BLaER1 treated with 17β-estradiol and CSF1 and Interleukin-3, amounts not matched to agents 10 nM and 100 nM (cell line): ENCODE measurements at regions not wholly inside any gene's neighbourhood (a gene's known extent, or its start where the extent isn't known, plus 50 kb on each side); places are given as distances from the start of the nearest gene placed in this dataset.

Experiments
- H3K27ac ChIP-seq, 11 experiments: shearing (Covaris generic); formaldehyde crosslinking; 2 replicates each; pipeline ENCODE4 v1.8.1; 2022
- H3K27me3 ChIP-seq, 11 experiments: shearing (Covaris generic); formaldehyde crosslinking; 2 replicates each; pipeline ENCODE4 v1.8.1; 2022
- H3K36me3 ChIP-seq, 11 experiments: shearing (Covaris generic); formaldehyde crosslinking; 2 replicates each; pipeline ENCODE4 v1.8.1; 2022
- H3K4me1 ChIP-seq, 10 experiments: shearing (Covaris generic); formaldehyde crosslinking; 2 replicates each; pipeline ENCODE4 v1.8.1; 2022
- H3K4me2 ChIP-seq, 11 experiments: shearing (Covaris generic); formaldehyde crosslinking; 2 replicates each; pipeline ENCODE4 v1.8.1; 2022
- H3K4me3 ChIP-seq, 10 experiments: shearing (Covaris generic); formaldehyde crosslinking; 2 replicates each; pipeline ENCODE4 v1.8.1; 2022
- H3K9ac ChIP-seq, 11 experiments: shearing (Covaris generic); formaldehyde crosslinking; 2 replicates each; pipeline ENCODE4 v1.8.1; 2022
- H3K9me3 ChIP-seq, 11 experiments: shearing (Covaris generic); formaldehyde crosslinking; replicated peaks in 1 of 11; 2 replicates each; pipeline ENCODE4 v1.8.1; 2022
- H4K20me1 ChIP-seq, 11 experiments: shearing (Covaris generic); formaldehyde crosslinking; 2 replicates each; pipeline ENCODE4 v1.8.1; 2022
- Cebpa-rat ChIP-seq, 11 experiments: shearing (Covaris generic); IDR thresholded peaks; 2 replicates each; pipeline ENCODE4 v1.8.1; 2022

DNA sequence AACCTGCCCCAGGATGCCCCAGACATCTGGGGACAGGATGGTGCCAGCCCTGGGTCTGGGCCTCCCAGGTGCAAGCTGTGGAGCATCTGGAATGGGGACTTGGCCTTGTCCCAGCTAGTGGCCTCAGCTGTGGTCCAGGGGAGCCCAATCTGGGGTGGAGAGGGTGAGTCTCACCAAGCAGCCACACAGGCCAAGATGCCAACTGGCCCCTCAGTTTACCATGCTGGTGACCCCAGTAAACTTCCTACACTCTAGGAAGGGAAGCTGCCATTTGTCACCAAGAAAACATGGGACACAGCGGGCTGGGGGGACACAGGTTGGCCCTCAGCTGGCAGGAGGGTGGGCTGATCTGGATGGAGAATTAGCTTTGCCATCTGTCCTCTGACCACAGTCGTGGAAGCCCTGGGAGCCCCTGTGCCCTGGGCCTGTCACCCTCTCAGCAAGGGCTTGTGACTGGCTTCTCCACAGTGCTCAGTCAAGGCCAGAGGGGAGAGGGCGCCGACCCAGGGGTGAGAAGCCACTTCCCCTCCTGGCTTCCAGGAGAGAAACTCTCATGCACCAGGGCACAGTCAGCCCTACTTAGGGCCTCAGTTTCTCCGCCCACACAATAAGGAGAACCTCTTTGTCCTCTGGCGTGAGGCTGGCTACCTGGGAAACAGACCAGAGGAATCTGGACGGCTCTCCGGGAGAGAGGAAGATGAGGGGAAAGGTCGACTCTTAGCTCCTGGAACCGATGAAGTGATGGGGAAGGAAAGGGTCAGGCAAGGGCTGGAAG lies 126.4 kb upstream of the SMURF2 start:
- Histone ChIP-seq H3K9me3 (no peaks in the 10 kb centered on the region), H3K27me3 (no peaks in the 10 kb centered on the region), H3K4me3 (no peak overlapping the region), H3K36me3 (peaks cover 12 to 61% (median 46%) of the 10 kb centered on the region in 11 experiments; a peak in 20 of 22 replicates), H3K9ac (peak overlapping the region in 7 of 11 experiments; percentile 0 to 44 (median 34); a peak in 6 of 22 replicates), H3K27ac (peak overlapping the region in 6 of 11 experiments; percentile 22 to 64 (median 58); a peak in 11 of 22 replicates), H3K4me2 (peak overlapping the region; percentile 44 to 71 (median 66); a peak in 20 of 22 replicates), H4K20me1 (peaks cover 0 to 9% (median 0%) of the 10 kb centered on the region in 11 experiments; a peak in 3 of 22 replicates), H3K4me1 (peaks cover 53 to 74% (median 62%) of the 10 kb centered on the region in 10 experiments)
- TF ChIP-seq Cebpa-rat (IDR thresholded peaks at IDR 0.05) = no peak

- Histone ChIP-seq H3K4me3 (no peak overlapping the region), H3K4me1 (peaks cover 53 to 74% (median 62%) of the 10 kb centered on the region in 10 experiments), H3K9me3 (no peaks in the 10 kb centered on the region), H3K36me3 (peaks cover 15 to 64% (median 48%) of the 10 kb centered on the region in 11 experiments; a peak in 20 of 22 replicates), H4K20me1 (peaks cover 0 to 13% (median 0%) of the 10 kb centered on the region in 11 experiments; a peak in 3 of 22 replicates), H3K4me2 (peak overlapping the region in 9 of 11 experiments; percentile 49 to 71 (median 68); a peak in 16 of 22 replicates), H3K27me3 (no peaks in the 10 kb centered on the region), H3K9ac (peak overlapping the region in 2 of 11 experiments; percentile 0 to 44; a peak in 2 of 22 replicates), H3K27ac (peak overlapping the region in 6 of 11 experiments; percentile 22 to 64 (median 58); a peak in 8 of 22 replicates)
- no peak for TF ChIP-seq Cebpa-rat (IDR thresholded peaks at IDR 0.05)
Observed at GRCh38 chr17:64787921-64788271, 125.8 kb upstream of the SMURF2 start.

GRCh38 chr17:64787255-64787920 lies 125.3 kb upstream of the SMURF2 start:
- H3K27me3 ChIP-seq = no peaks in the 10 kb centered on the region
- no peaks in the 10 kb centered on the region for H3K9me3 ChIP-seq
- H3K4me2 ChIP-seq = peak overlapping the region in 8 of 11 experiments; percentile 49 to 71 (median 68); a peak in 9 of 22 replicates
- TF ChIP-seq Cebpa-rat (IDR thresholded peaks at IDR 0.05) = no peak
- H3K9ac ChIP-seq = 0 out of 22 replicates have a peak overlapping the region, but pooled peaks of 1 of the 11 experiments have one; percentile 0
- H4K20me1 ChIP-seq = peaks cover 0 to 13% (median 0%) of the 10 kb centered on the region in 11 experiments; a peak in 3 of 22 replicates
- H3K36me3 ChIP-seq = peaks cover 15 to 64% (median 48%) of the 10 kb centered on the region in 11 experiments; a peak in 20 of 22 replicates
- H3K27ac ChIP-seq = peak overlapping the region in 5 of 11 experiments; percentile 11 to 64 (median 59); a peak in 5 of 22 replicates
- H3K4me3 ChIP-seq = no peak overlapping the region
- H3K4me1 ChIP-seq = peaks cover 51 to 74% (median 62%) of the 10 kb centered on the region in 10 experiments

DNA sequence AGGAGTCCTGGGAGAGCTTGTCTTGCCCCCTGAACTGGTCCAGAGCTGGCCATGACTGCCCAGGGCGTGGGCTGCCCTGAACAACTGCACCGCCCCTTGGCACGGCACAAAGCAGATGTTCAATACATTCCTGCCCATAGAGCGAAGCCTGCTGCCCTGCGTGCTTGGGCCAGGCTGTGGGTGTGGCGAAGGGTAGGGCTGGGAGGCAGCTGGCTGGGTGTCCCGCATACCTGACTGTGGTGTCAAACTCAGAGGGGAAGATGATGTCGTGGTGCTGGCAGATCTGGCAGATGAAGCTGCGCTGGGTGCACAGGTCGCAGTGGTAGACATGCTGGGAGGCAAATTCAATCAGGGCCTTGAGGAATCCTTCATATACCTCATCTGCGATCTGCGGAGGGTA lies 124.2 kb upstream of the SMURF2 start:
- H3K9me3 ChIP-seq = no peaks in the 10 kb centered on the region
- no peaks in the 10 kb centered on the region for H3K27me3 ChIP-seq
- no peak overlapping the region for H3K9ac ChIP-seq
- H3K4me2 ChIP-seq = no peak overlapping the region
- peaks cover 0 to 13% (median 0%) of the 10 kb centered on the region in 11 experiments; a peak in 3 of 22 replicates for H4K20me1 ChIP-seq
- peaks cover 15 to 56% (median 43%) of the 10 kb centered on the region in 11 experiments; a peak in 20 of 22 replicates for H3K36me3 ChIP-seq
- H3K27ac ChIP-seq = peak overlapping the region in 1 of 11 experiments; percentile 64; a peak in 1 of 22 replicates
- no peak for TF ChIP-seq Cebpa-rat (IDR thresholded peaks at IDR 0.05)
- H3K4me1 ChIP-seq = peaks cover 51 to 74% (median 61%) of the 10 kb centered on the region in 10 experiments
- no peak overlapping the region for H3K4me3 ChIP-seq

DNA sequence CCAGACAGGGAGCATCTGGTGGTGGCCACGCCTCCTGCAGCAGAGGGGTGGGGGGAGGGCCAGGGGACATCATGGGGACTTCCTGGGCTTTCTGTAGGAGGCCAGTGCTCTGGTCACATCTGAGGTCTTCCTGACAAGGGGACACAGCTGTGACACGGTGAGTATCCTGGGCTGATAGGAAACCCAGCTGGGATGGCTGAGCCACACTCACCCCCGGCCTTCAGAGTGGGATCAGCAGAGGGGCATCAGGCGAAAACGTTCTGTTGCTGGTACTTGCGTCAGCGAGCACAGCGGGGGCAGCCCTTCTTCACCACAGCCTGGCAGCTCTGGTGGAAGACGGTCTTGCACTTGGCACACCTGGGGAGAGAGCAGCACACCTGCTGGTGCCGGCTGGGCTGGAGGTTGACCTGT lies 122.9 kb upstream of the SMURF2 start:
- no peaks in the 10 kb centered on the region for H3K9me3 ChIP-seq
- H3K4me3 ChIP-seq = no peak overlapping the region
- H3K36me3 ChIP-seq = peaks cover 15 to 56% (median 43%) of the 10 kb centered on the region in 11 experiments; a peak in 20 of 22 replicates
- no peak for TF ChIP-seq Cebpa-rat (IDR thresholded peaks at IDR 0.05)
- H3K27ac ChIP-seq = no peak overlapping the region
- peaks cover 0 to 13% (median 0%) of the 10 kb centered on the region in 11 experiments; a peak in 4 of 22 replicates for H4K20me1 ChIP-seq
- peak overlapping the region in 1 of 11 experiments; percentile 10; a peak in 1 of 22 replicates for H3K4me2 ChIP-seq
- peaks cover 0 to 11% (median 11%) of the 10 kb centered on the region in 11 experiments; a peak in 19 of 22 replicates for H3K27me3 ChIP-seq
- no peak overlapping the region; a peak in 1 of 22 replicates for H3K9ac ChIP-seq
- H3K4me1 ChIP-seq = peaks cover 41 to 72% (median 57%) of the 10 kb centered on the region in 10 experiments

DNA sequence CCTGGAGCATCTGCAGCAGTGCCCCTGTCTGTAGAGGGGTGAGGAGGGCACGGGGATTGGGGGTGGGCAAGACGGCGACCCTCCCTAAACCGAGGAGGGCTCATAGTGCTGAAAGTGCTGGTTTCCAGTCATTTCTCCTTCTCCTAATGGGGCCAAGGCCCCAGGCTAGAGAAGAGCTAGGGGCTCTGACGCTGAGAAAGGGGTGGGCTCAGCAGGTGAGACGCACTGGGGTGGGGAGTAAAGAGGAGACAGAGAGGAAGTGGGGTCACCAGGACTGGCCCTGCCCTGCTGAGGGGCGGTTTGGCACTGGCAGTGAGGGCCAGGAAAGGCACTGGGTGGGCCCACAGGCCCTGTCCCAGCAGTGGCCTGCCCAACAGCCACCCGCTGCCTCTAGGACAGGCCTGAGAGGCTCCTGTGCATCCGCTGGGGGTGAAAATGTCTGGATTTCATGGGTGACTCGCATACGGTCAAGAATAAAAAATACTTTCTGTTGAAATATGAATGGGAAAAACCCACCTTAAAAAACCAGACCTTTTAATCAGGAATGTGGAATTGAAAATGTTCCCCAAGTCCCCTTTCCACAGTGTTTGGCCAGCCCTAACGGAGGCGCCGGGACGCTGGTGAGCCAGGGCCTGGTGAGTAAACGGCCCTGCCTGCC lies 122.4 kb upstream of the SMURF2 start:
- peaks cover 15 to 57% (median 43%) of the 10 kb centered on the region in 11 experiments; a peak in 20 of 22 replicates for H3K36me3 ChIP-seq
- no peak for TF ChIP-seq Cebpa-rat (IDR thresholded peaks at IDR 0.05)

GRCh38 chr17:64783556-64784352 lies 121.6 kb upstream of the SMURF2 start:
- Histone ChIP-seq H3K4me1 (peaks cover 49 to 77% (median 63%) of the 10 kb centered on the region in 10 experiments), H3K9me3 (no peaks in the 10 kb centered on the region), H4K20me1 (peaks cover 0 to 26% (median 8%) of the 10 kb centered on the region in 11 experiments; a peak in 11 of 22 replicates), H3K9ac (0 out of 22 replicates have a peak overlapping the region, but pooled peaks of 1 of the 11 experiments have one; percentile 16), H3K27ac (peak overlapping the region in 6 of 11 experiments; percentile 7 to 48 (median 34); a peak in 7 of 22 replicates), H3K4me3 (no peak overlapping the region), H3K4me2 (peak overlapping the region in 9 of 11 experiments; percentile 28 to 100 (median 98); a peak in 15 of 22 replicates), H3K36me3 (peaks cover 15 to 64% (median 49%) of the 10 kb centered on the region in 11 experiments; a peak in 20 of 22 replicates), H3K27me3 (peaks cover 0 to 24% (median 23%) of the 10 kb centered on the region in 11 experiments; a peak in 19 of 22 replicates)
- TF ChIP-seq Cebpa-rat (IDR thresholded peaks at IDR 0.05) = no peak

More for the DNA sequence above, 122.4 kb upstream of the SMURF2 start:
- Histone ChIP-seq H3K27me3 (peaks cover 0 to 16% (median 16%) of the 10 kb centered on the region in 11 experiments; a peak in 19 of 22 replicates), H4K20me1 (peaks cover 0 to 19% (median under 1%) of the 10 kb centered on the region in 11 experiments; a peak in 7 of 22 replicates), H3K27ac (peak overlapping the region in 2 of 11 experiments; percentile 30 to 45; a peak in 2 of 22 replicates), H3K4me1 (peaks cover 46 to 77% (median 62%) of the 10 kb centered on the region in 10 experiments), H3K9me3 (no peaks in the 10 kb centered on the region), H3K4me2 (peak overlapping the region in 2 of 11 experiments; percentile 97 to 100; a peak in 2 of 22 replicates), H3K9ac (no peak overlapping the region), H3K4me3 (no peak overlapping the region)
